ENCODE measurements at regions not wholly inside any gene's neighbourhood (a gene's known extent, or its start where the extent isn't known, plus 50 kb on each side); places are given as distances from the start of the nearest gene placed in this dataset.
"Not testable (repeated sequence)": the region's sequence is repeated elsewhere in the genome, so short reads cannot be mapped to it uniquely, and the experiment has no call there.

- Mint-ChIP-seq H3K4me1 (no peaks in the 10 kb centered on the region), H3K27ac (no peak overlapping the region), H3K27me3 (ENCODE audit: low read depth in 3 of 3) (peaks cover 3 to 13% (median 13%) of the 10 kb centered on the region in 3 donors), H3K36me3 (no peaks in the 10 kb centered on the region), H3K4me3 (no peak overlapping the region), H3K9me3 (peaks cover 0 to 1% (median 0%) of the 10 kb centered on the region in 6 donors)
- DNase-seq = no peak
Observed at GRCh38 chr6:6734479-6735465, 146.3 kb downstream of the LY86 start.

GRCh38 chr6:6736791-6737654, 148.5 kb downstream of the LY86 start:
- H3K27ac Mint-ChIP-seq = no peak overlapping the region
- H3K27me3 Mint-ChIP-seq (ENCODE audit: low read depth in 3 of 3) = peaks cover 3 to 13% (median 13%) of the 10 kb centered on the region in 3 donors
- H3K4me1 Mint-ChIP-seq = no peaks in the 10 kb centered on the region
- H3K9me3 Mint-ChIP-seq = peaks cover 0 to 1% (median 0%) of the 10 kb centered on the region in 6 donors
- H3K4me3 Mint-ChIP-seq = peak overlapping the region in 1 of 5 donors; percentile 18
- DNase-seq = no peak
- H3K36me3 Mint-ChIP-seq = no peaks in the 10 kb centered on the region

GRCh38 chr6:6737671-6738070, 149.2 kb downstream of the LY86 start:
- Mint-ChIP-seq H3K4me3 (no peak overlapping the region), H3K36me3 (no peaks in the 10 kb centered on the region), H3K9me3 (peaks cover 0 to 1% (median 0%) of the 10 kb centered on the region in 6 donors), H3K4me1 (no peaks in the 10 kb centered on the region), H3K27ac (no peak overlapping the region), H3K27me3 (ENCODE audit: low read depth in 3 of 3) (peaks cover 3 to 15% (median 13%) of the 10 kb centered on the region in 3 donors)
- DNase-seq = no peak

- peaks cover 0 to 1% (median 0%) of the 10 kb centered on the region in 6 donors for H3K9me3 Mint-ChIP-seq
- peaks cover 3 to 15% (median 11%) of the 10 kb centered on the region in 3 donors for H3K27me3 Mint-ChIP-seq (ENCODE audit: low read depth in 3 of 3)
- DNase-seq = no peak
Observed at GRCh38 chr6:6738108-6738507, 149.6 kb downstream of the LY86 start.

GRCh38 chr6:6738922-6739716, 150.6 kb downstream of the LY86 start:
- Mint-ChIP-seq H3K27me3 (ENCODE audit: low read depth in 3 of 3) (peaks cover 3 to 17% (median 12%) of the 10 kb centered on the region in 3 donors), H3K4me1 (no peaks in the 10 kb centered on the region), H3K9me3 (peaks cover 0 to 1% (median 0%) of the 10 kb centered on the region in 6 donors), H3K4me3 (no peak overlapping the region), H3K27ac (no peak overlapping the region), H3K36me3 (no peaks in the 10 kb centered on the region)
- DNase-seq = no peak

More at GRCh38 chr6:6738108-6738507, 149.6 kb downstream of the LY86 start:
- no peaks in the 10 kb centered on the region for H3K4me1 Mint-ChIP-seq
- no peaks in the 10 kb centered on the region for H3K36me3 Mint-ChIP-seq
- H3K4me3 Mint-ChIP-seq = peak overlapping the region in 1 of 5 donors; percentile 2
- no peak overlapping the region for H3K27ac Mint-ChIP-seq

GRCh38 chr6:6740595-6740994, 152.1 kb downstream of the LY86 start:
- no peaks in the 10 kb centered on the region for H3K36me3 Mint-ChIP-seq
- no peak overlapping the region for H3K4me3 Mint-ChIP-seq
- DNase-seq = no peak
- H3K27ac Mint-ChIP-seq = no peak overlapping the region
- no peaks in the 10 kb centered on the region for H3K4me1 Mint-ChIP-seq
- H3K27me3 Mint-ChIP-seq (ENCODE audit: low read depth in 3 of 3) = peaks cover 1 to 10% (median 10%) of the 10 kb centered on the region in 3 donors
- no peaks in the 10 kb centered on the region for H3K9me3 Mint-ChIP-seq

GRCh38 chr6:6741264-6741663, 152.7 kb downstream of the LY86 start:
- Mint-ChIP-seq H3K9me3 (no peaks in the 10 kb centered on the region), H3K4me3 (no peak overlapping the region), H3K27me3 (ENCODE audit: low read depth in 3 of 3) (peaks cover 1 to 10% (median 7%) of the 10 kb centered on the region in 3 donors), H3K4me1 (no peaks in the 10 kb centered on the region), H3K27ac (no peak overlapping the region), H3K36me3 (no peaks in the 10 kb centered on the region)
- DNase-seq = no peak

- Mint-ChIP-seq H3K27me3 (ENCODE audit: low read depth in 3 of 3) (peaks cover 1 to 13% (median 7%) of the 10 kb centered on the region in 3 donors), H3K27ac (no peak overlapping the region), H3K36me3 (no peaks in the 10 kb centered on the region), H3K9me3 (no peaks in the 10 kb centered on the region), H3K4me1 (no peaks in the 10 kb centered on the region), H3K4me3 (no peak overlapping the region)
- no peak for DNase-seq
Observed at GRCh38 chr6:6742535-6742934, 154.0 kb downstream of the LY86 start.

- no peak overlapping the region for H3K27ac Mint-ChIP-seq
- no peak overlapping the region for H3K4me3 Mint-ChIP-seq
- no peak for DNase-seq
- H3K4me1 Mint-ChIP-seq = no peaks in the 10 kb centered on the region
- H3K9me3 Mint-ChIP-seq = no peaks in the 10 kb centered on the region
- peaks cover 4 to 7% (median 6%) of the 10 kb centered on the region in 3 donors for H3K27me3 Mint-ChIP-seq (ENCODE audit: low read depth in 3 of 3)
- no peaks in the 10 kb centered on the region for H3K36me3 Mint-ChIP-seq
Observed at GRCh38 chr6:6744551-6744950, 156.0 kb downstream of the LY86 start.

GRCh38 chr6:6745637-6746332, 157.3 kb downstream of the LY86 start:
- not testable (repeated sequence) for H3K27me3 Mint-ChIP-seq (ENCODE audit: low read depth in 3 of 3); H3K9me3 Mint-ChIP-seq; H3K4me3 Mint-ChIP-seq; DNase-seq; H3K27ac Mint-ChIP-seq; H3K4me1 Mint-ChIP-seq; H3K36me3 Mint-ChIP-seq

GRCh38 chr6:6746333-6746969, 157.9 kb downstream of the LY86 start:
- Mint-ChIP-seq H3K27ac (no peak overlapping the region), H3K4me1 (no peaks in the 10 kb centered on the region), H3K27me3 (ENCODE audit: low read depth in 3 of 3) (peaks cover 4 to 7% (median 6%) of the 10 kb centered on the region in 3 donors), H3K4me3 (no peak overlapping the region), H3K36me3 (no peaks in the 10 kb centered on the region), H3K9me3 (no peaks in the 10 kb centered on the region)
- DNase-seq = no peak

GRCh38 chr6:6746970-6747338, 158.4 kb downstream of the LY86 start:
- Mint-ChIP-seq H3K27me3 (ENCODE audit: low read depth in 3 of 3) (peaks cover 4 to 7% (median 6%) of the 10 kb centered on the region in 3 donors), H3K4me1 (no peaks in the 10 kb centered on the region), H3K27ac (no peak overlapping the region), H3K4me3 (no peak overlapping the region), H3K9me3 (no peaks in the 10 kb centered on the region), H3K36me3 (no peaks in the 10 kb centered on the region)
- DNase-seq = no peak

Measured in immature natural killer cell (primary cell).